Thyroid gland (tissue), 4 donors: ENCODE measurements at regions not wholly inside any gene's neighbourhood (a gene's known extent, or its start where the extent isn't known, plus 50 kb on each side); places are given as distances from the start of the nearest gene placed in this dataset.

ENCODE experiments used
- CTCF ChIP-seq, 6 experiments: fragments of 200-600 bp in 3 of 6; fragments of 450-650 bp in 3 of 6; sonication (generic) in 3 of 6; IDR thresholded peaks; one replicate each; pipeline ENCODE4 v1.5.1; 2016 to 2019; ENCODE audit warnings: antibody characterized with exemption in 6 of 6, mild to moderate bottlenecking in 2 of 6, inconsistent platforms in 1 of 6, moderate library complexity in 1 of 6
- POLR2A ChIP-seq, 2 donors: fragments of 450-650 bp; IDR thresholded peaks; one replicate each; pipeline ENCODE4 v1.6.1; 2017; ENCODE audit warnings: antibody characterized with exemption in 2 of 2, mild to moderate bottlenecking in 2 of 2, moderate library complexity in 1 of 2

- TF ChIP-seq CTCF (IDR thresholded peaks at IDR 0.05) (no peak), POLR2A (IDR thresholded peaks at IDR 0.05) (no peak)
Observed at GRCh38 chr3:31349001-31349748, 183.6 kb upstream of the STT3B start.
